IMR-90 (cell line): ENCODE measurements at regions not wholly inside any gene's neighbourhood (a gene's known extent, or its start where the extent isn't known, plus 50 kb on each side); places are given as distances from the start of the nearest gene placed in this dataset.

Experiments used
- ATAC-seq: fragments of 200-7000 bp; cut with Tn5 transposase; 2 replicates; pipeline ENCODE4 v1.9.1; 2020; ENCODE audit warnings: low read depth, mild to moderate bottlenecking, moderate library complexity
- BruUV-seq: library from RNA; stranded (reverse); fragments of 400-500 nt; replicated peaks from 2 replicates; lab custom pipeline; 2021; lab: Mats Ljungman, UMichigan
- CTCF ChIA-PET: fragments of 300-600 bp; formaldehyde crosslinking; extraction: SDS; loops from one replicate; lab custom pipeline; 2021; ENCODE audit warnings: antibody characterized with exemption; lab: Yijun Ruan, JAX
- POLR2A ChIA-PET: fragments of 300-600 bp; sonication (Branson Sonifier 250); formaldehyde crosslinking; loops from one replicate; lab custom pipeline; 2022; ENCODE audit warnings: antibody characterized with exemption; ENCODE audit not compliant: unreplicated experiment; lab: Charles Lee
- DNase-seq: peaks from one replicate; pipeline ENCODE4 v3.0.0; 2013
- H2AFZ ChIP-seq: replicated peaks from 2 replicates; pipeline ENCODE3; 2013; ENCODE audit warnings: low read length, mild to moderate bottlenecking; ENCODE audit not compliant: poor library complexity
- H2AK5ac ChIP-seq: 2 replicates; pipeline ENCODE4 v1.6.1; 2013; ENCODE audit warnings: low read depth, low read length, inconsistent platforms
- H2AK9ac ChIP-seq: replicated peaks from 2 replicates; pipeline ENCODE3; 2013; ENCODE audit warnings: mild to moderate bottlenecking, low read depth, low read length, moderate library complexity; ENCODE audit not compliant: poor library complexity
- H2BK120ac ChIP-seq: 2 replicates; pipeline ENCODE4 v1.6.1; 2013; ENCODE audit warnings: low read depth, low read length, inconsistent platforms
- H2BK15ac ChIP-seq: 3 replicates; pipeline ENCODE4 v1.6.1; 2013; ENCODE audit warnings: low read depth, low read length, inconsistent platforms
- H2BK20ac ChIP-seq: 2 replicates; pipeline ENCODE4 v1.6.1; 2013; ENCODE audit warnings: low read depth, mild to moderate bottlenecking, inconsistent platforms, low read length, moderate library complexity
- H2BK5ac ChIP-seq: 2 replicates; pipeline ENCODE4 v1.6.1; 2013; ENCODE audit warnings: mild to moderate bottlenecking, low read depth, low read length, inconsistent platforms; ENCODE audit not compliant: poor library complexity, severe bottlenecking
- H3K14ac ChIP-seq: replicated peaks from 2 replicates; pipeline ENCODE4 v1.6.1; 2013; ENCODE audit warnings: low read depth, low read length, inconsistent platforms
- H3K18ac ChIP-seq: 2 replicates; pipeline ENCODE4 v1.6.1; 2013; ENCODE audit warnings: low read depth, low read length, control low read depth
- H3K23ac ChIP-seq: 2 replicates; pipeline ENCODE4 v1.6.1; 2013; ENCODE audit warnings: low read depth, low read length, inconsistent platforms
- H3K27ac ChIP-seq: 2 replicates; pipeline ENCODE4 v1.5.1; 2013; ENCODE audit warnings: mild to moderate bottlenecking, control low read depth, low read length; ENCODE audit not compliant: insufficient read depth
- H3K27me3 ChIP-seq: 2 replicates; pipeline ENCODE4 v1.6.1; 2013; ENCODE audit warnings: low read length; ENCODE audit not compliant: control insufficient read depth, insufficient read depth
- H3K36me3 ChIP-seq: 2 replicates; pipeline ENCODE4 v1.6.1; 2013; ENCODE audit warnings: low read length, mixed read lengths; ENCODE audit not compliant: control insufficient read depth, insufficient read depth
- H3K4ac ChIP-seq: 2 replicates; pipeline ENCODE4 v1.6.1; 2013; ENCODE audit warnings: low read depth, low read length, inconsistent platforms
- H3K4me1 ChIP-seq: 2 replicates; pipeline ENCODE4 v1.6.1; 2013; ENCODE audit warnings: low read length, mixed read lengths; ENCODE audit not compliant: control insufficient read depth, insufficient read depth
- H3K4me2 ChIP-seq: 2 replicates; pipeline ENCODE4 v1.6.1; 2013; ENCODE audit warnings: low read depth, mild to moderate bottlenecking, control low read depth, low read length, moderate library complexity
- H3K4me3 ChIP-seq: 2 replicates; pipeline ENCODE4 v1.5.1; 2013; ENCODE audit warnings: low read depth, mild to moderate bottlenecking, control low read depth, low read length, moderate library complexity; ENCODE audit not compliant: insufficient read depth
- H3K56ac ChIP-seq: 2 replicates; pipeline ENCODE4 v1.6.1; 2013; ENCODE audit warnings: low read length, inconsistent platforms; ENCODE audit not compliant: insufficient read depth; ENCODE audit errors: extremely low read depth
- H3K79me1 ChIP-seq, 2 experiments: 2 replicates each; pipeline ENCODE4 v1.6.1; 2013; ENCODE audit warnings: low read length in 2 of 2, inconsistent platforms in 1 of 2, low read depth in 1 of 2
- H3K9ac ChIP-seq: 2 replicates; pipeline ENCODE4 v1.6.1; 2013; ENCODE audit warnings: low read depth, low read length, control low read depth
- H3K9me1 ChIP-seq: 2 replicates; pipeline ENCODE4 v1.6.1; 2013; ENCODE audit warnings: low read length, inconsistent platforms; ENCODE audit not compliant: insufficient read depth
- H3K9me3 ChIP-seq: 2 replicates; pipeline ENCODE4 v1.6.1; 2013; ENCODE audit warnings: low read length; ENCODE audit not compliant: control insufficient read depth, insufficient read depth
- H4K20me1 ChIP-seq: 2 replicates; pipeline ENCODE4 v1.6.1; 2013; ENCODE audit warnings: low read length, inconsistent platforms; ENCODE audit not compliant: insufficient read depth
- H4K5ac ChIP-seq: 2 replicates; pipeline ENCODE4 v1.6.1; 2013; ENCODE audit warnings: mild to moderate bottlenecking, low read depth, low read length, control low read depth
- H4K8ac ChIP-seq, 2 experiments: 2 replicates each; pipeline ENCODE4 v1.6.1; 2013; ENCODE audit warnings: low read depth in 2 of 2, low read length in 2 of 2, control low read depth in 1 of 2, inconsistent platforms in 1 of 2
- H4K91ac ChIP-seq: 2 replicates; pipeline ENCODE4 v1.6.1; 2013; ENCODE audit warnings: low read depth, low read length, inconsistent platforms; ENCODE audit not compliant: insufficient read depth
- BHLHE40 ChIP-seq: fragments of 150-350 bp; IDR thresholded peaks from 2 replicates; pipeline ENCODE4 v1.6.1; 2016; ENCODE audit warnings: mild to moderate bottlenecking, low read depth, low read length
- POLR2A ChIP-seq: IDR thresholded peaks from 2 replicates; pipeline ENCODE4 v1.6.1; 2012; ENCODE audit warnings: mild to moderate bottlenecking, low read depth, low read length
- RAD21 ChIP-seq: IDR thresholded peaks from 2 replicates; pipeline ENCODE4 v1.6.1; 2012; ENCODE audit warnings: low read length, improper control_type of control experiment
- dilution Hi-C: fragments of 300-500 bp; cut with HindIII; formaldehyde crosslinking; loops from one replicate; pipeline ENCODE4 v1.14.3; 2018; ENCODE audit warnings: low sequenced_read_pairs; ENCODE audit not compliant: unreplicated experiment
- in situ Hi-C: fragments of 300-500 bp; cut with MboI; formaldehyde crosslinking; loops from 3 replicates; pipeline ENCODE4 v1.14.3; 2019; ENCODE audit warnings: low sequenced_read_pairs, inconsistent platforms, mixed read lengths
- intact Hi-C: fragments of 100-400 bp; cut with micrococcal nuclease; formaldehyde crosslinking; loops from 2 replicates; pipeline ENCODE4 v1.10.0; 2022
- TF ChIP-seq, protein P1 (sequence below): conservative IDR thresholded peaks from 2 replicates; pipeline ENCODE4 v1.5.1; 2012; ENCODE audit warnings: mild to moderate bottlenecking, low read depth, low read length, improper control_type of control experiment

DNA sequence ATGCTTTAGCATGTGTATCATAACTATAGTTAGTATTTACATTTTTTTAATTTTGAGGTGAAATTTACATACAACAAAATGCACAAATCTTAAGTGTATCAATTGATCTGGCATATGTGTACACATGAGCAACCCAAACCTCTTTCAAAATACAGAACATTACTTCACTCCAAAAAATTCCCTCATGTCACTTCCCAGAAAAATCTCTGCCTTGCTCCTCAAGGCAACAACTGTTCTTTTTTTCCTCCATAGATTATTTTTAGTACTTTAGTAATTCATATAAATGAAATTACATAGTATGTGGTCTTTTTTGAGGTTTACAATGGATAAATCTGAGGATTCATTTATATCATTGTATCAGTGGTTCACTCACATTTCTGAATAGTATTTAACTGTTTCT, 84.9 kb downstream of the TRIM42 start:
- no peaks in the 10 kb centered on the region for H3K79me1 ChIP-seq
- no peaks in the 10 kb centered on the region for H3K9me1 ChIP-seq
- H2BK120ac ChIP-seq: no peak overlapping the region
- no peaks in the 10 kb centered on the region for H3K4me1 ChIP-seq
- H2BK15ac ChIP-seq: no peak overlapping the region
- no peak overlapping the region for H3K9ac ChIP-seq
- no peak overlapping the region for H3K4me2 ChIP-seq
- H3K4me3 ChIP-seq: no peak overlapping the region
- H3K18ac ChIP-seq: no peak overlapping the region
- no peak overlapping the region for H4K8ac ChIP-seq
- no peak overlapping the region for H3K14ac ChIP-seq
- no peak overlapping the region for H2BK20ac ChIP-seq
- H3K4ac ChIP-seq: no peak overlapping the region
- CTCF ChIA-PET: no interaction called here
- DNase-seq (no peak), ATAC-seq (no peak)
- TF ChIP-seq POLR2A (no peak), BHLHE40 (no peak), RAD21 (no peak)
- TF ChIP-seq, protein P1, sequence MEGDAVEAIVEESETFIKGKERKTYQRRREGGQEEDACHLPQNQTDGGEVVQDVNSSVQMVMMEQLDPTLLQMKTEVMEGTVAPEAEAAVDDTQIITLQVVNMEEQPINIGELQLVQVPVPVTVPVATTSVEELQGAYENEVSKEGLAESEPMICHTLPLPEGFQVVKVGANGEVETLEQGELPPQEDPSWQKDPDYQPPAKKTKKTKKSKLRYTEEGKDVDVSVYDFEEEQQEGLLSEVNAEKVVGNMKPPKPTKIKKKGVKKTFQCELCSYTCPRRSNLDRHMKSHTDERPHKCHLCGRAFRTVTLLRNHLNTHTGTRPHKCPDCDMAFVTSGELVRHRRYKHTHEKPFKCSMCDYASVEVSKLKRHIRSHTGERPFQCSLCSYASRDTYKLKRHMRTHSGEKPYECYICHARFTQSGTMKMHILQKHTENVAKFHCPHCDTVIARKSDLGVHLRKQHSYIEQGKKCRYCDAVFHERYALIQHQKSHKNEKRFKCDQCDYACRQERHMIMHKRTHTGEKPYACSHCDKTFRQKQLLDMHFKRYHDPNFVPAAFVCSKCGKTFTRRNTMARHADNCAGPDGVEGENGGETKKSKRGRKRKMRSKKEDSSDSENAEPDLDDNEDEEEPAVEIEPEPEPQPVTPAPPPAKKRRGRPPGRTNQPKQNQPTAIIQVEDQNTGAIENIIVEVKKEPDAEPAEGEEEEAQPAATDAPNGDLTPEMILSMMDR: no peak
- H3K9me3 ChIP-seq: no peaks in the 10 kb centered on the region
- no peak overlapping the region for H4K91ac ChIP-seq
- POLR2A ChIA-PET: no interaction called here
- dilution Hi-C loops (no loop called here), intact Hi-C loops (no loop called here), in situ Hi-C loops (no loop called here)
- no peaks in the 10 kb centered on the region for H4K20me1 ChIP-seq
- no TSS peak for BruUV-seq
- no peak overlapping the region for H2AFZ ChIP-seq
- no peak overlapping the region for H3K23ac ChIP-seq
- H2AK9ac ChIP-seq: no peak overlapping the region
- H3K36me3 ChIP-seq: no peaks in the 10 kb centered on the region
- H3K27me3 ChIP-seq: no peaks in the 10 kb centered on the region
- H2BK5ac ChIP-seq: no peak overlapping the region
- no peak overlapping the region for H3K27ac ChIP-seq
- no peak overlapping the region for H2AK5ac ChIP-seq
- H4K5ac ChIP-seq: no peak overlapping the region
- no peak overlapping the region for H3K56ac ChIP-seq
